B cell (primary cell): ENCODE measurements at regions not wholly inside any gene's neighbourhood (a gene's known extent, or its start where the extent isn't known, plus 50 kb on each side); places are given as distances from the start of the nearest gene placed in this dataset.
"Not testable (repeated sequence)": the region's sequence is repeated elsewhere in the genome, so short reads cannot be mapped to it uniquely, and the experiment has no call there.

Experiments
- EZH2 ChIP-seq: IDR thresholded peaks from 2 replicates; pipeline ENCODE4 v1.6.1; 2012; ENCODE audit warnings: borderline replicate concordance, low read depth, mild to moderate bottlenecking, moderate library complexity, low read length; ENCODE audit not compliant: insufficient read depth, poor library complexity, severe bottlenecking
- TF ChIP-seq, protein P1 (sequence below): fragments of 200-600 bp; IDR thresholded peaks from one replicate; pipeline ENCODE4 v1.8.0; 2022; ENCODE audit warnings: antibody characterized with exemption, mild to moderate bottlenecking

DNA sequence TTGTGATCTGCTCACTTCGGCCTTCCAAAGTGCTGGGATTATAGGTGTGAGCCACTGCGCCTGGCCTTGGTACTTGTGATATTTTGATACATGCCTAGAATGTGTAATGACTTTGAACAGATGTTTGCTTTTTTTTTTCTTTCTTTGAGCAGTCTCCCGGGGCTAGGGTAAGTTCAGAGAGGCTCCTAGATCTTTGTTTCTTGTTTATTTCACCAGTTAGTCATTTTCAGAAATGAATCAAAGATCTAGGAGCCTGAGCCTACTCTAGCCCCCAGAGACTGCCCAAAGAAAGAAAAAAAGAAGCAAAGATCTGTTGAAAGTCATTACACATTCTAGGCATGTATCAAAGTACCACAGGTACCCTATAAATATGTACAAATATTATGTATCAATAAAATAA, 66.3 kb downstream of the NPIPB11 start:
- TF ChIP-seq, protein P1, sequence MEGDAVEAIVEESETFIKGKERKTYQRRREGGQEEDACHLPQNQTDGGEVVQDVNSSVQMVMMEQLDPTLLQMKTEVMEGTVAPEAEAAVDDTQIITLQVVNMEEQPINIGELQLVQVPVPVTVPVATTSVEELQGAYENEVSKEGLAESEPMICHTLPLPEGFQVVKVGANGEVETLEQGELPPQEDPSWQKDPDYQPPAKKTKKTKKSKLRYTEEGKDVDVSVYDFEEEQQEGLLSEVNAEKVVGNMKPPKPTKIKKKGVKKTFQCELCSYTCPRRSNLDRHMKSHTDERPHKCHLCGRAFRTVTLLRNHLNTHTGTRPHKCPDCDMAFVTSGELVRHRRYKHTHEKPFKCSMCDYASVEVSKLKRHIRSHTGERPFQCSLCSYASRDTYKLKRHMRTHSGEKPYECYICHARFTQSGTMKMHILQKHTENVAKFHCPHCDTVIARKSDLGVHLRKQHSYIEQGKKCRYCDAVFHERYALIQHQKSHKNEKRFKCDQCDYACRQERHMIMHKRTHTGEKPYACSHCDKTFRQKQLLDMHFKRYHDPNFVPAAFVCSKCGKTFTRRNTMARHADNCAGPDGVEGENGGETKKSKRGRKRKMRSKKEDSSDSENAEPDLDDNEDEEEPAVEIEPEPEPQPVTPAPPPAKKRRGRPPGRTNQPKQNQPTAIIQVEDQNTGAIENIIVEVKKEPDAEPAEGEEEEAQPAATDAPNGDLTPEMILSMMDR: not testable (repeated sequence)
- TF ChIP-seq EZH2: not testable (repeated sequence)
